C4-2B (cell line): ENCODE measurements at regions not wholly inside any gene's neighbourhood (a gene's known extent, or its start where the extent isn't known, plus 50 kb on each side); places are given as distances from the start of the nearest gene placed in this dataset.

Experiments
- ZFX ChIP-seq: fragments of 450-650 bp; IDR thresholded peaks from 2 replicates; pipeline ENCODE4 v1.6.1; 2017
- TF ChIP-seq, protein P1 (sequence below): fragments of 450-650 bp; conservative IDR thresholded peaks from 2 replicates; pipeline ENCODE4 v1.5.1; 2017; ENCODE audit warnings: mild to moderate bottlenecking

DNA sequence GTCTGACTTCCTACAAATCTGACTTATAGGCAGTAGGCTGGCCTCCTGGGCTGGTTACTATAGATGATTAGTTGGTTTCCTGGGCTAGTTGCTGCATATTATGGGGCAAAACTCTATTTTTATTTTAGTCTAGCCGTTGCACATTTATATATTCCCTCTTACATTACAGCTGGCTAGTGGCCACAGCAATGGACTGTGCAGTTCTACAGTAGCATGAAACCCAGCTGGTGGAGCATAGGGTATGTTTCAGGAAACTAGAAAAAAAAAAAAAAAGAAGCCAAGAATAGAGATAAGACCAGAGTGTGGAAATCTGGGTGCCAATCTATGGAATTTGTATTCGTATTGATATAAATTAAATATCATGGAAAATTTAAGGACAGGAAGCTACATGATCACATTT, 304.4 kb upstream of the NBEA start:
- TF ChIP-seq, protein P1, sequence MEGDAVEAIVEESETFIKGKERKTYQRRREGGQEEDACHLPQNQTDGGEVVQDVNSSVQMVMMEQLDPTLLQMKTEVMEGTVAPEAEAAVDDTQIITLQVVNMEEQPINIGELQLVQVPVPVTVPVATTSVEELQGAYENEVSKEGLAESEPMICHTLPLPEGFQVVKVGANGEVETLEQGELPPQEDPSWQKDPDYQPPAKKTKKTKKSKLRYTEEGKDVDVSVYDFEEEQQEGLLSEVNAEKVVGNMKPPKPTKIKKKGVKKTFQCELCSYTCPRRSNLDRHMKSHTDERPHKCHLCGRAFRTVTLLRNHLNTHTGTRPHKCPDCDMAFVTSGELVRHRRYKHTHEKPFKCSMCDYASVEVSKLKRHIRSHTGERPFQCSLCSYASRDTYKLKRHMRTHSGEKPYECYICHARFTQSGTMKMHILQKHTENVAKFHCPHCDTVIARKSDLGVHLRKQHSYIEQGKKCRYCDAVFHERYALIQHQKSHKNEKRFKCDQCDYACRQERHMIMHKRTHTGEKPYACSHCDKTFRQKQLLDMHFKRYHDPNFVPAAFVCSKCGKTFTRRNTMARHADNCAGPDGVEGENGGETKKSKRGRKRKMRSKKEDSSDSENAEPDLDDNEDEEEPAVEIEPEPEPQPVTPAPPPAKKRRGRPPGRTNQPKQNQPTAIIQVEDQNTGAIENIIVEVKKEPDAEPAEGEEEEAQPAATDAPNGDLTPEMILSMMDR = no peak
- TF ChIP-seq ZFX = no peak
